Smooth muscle cell (in vitro differentiated cells): ENCODE measurements at regions not wholly inside any gene's neighbourhood (a gene's known extent, or its start where the extent isn't known, plus 50 kb on each side); places are given as distances from the start of the nearest gene placed in this dataset.

Source experiments
- DNase-seq: peaks from one replicate; lab custom pipeline; 2025; ENCODE audit not compliant: unreplicated experiment; lab: John Stamatoyannopoulos, UW
- H2AFZ ChIP-seq: fragments of 200-600 bp; sonication (generic); 2 replicates; pipeline ENCODE4 v1.6.0; 2016; ENCODE audit warnings: antibody characterized with exemption, low read depth, mild to moderate bottlenecking
- H3F3A ChIP-seq: fragments of 200-600 bp; sonication (generic); 2 replicates; pipeline ENCODE4 v1.6.0; 2017; ENCODE audit warnings: antibody characterized with exemption, low read depth
- H3K27ac ChIP-seq: fragments of 200-600 bp; sonication (generic); 2 replicates; pipeline ENCODE4 v1.5.1; 2016; ENCODE audit warnings: low read depth, mild to moderate bottlenecking
- H3K27me3 ChIP-seq: fragments of 200-600 bp; sonication (generic); 2 replicates; pipeline ENCODE4 v1.6.1; 2016; ENCODE audit warnings: low read depth, mild to moderate bottlenecking
- H3K36me3 ChIP-seq: fragments of 200-600 bp; sonication (generic); 2 replicates; pipeline ENCODE4 v1.5.1; 2016; ENCODE audit warnings: low read depth
- H3K4me1 ChIP-seq: fragments of 200-600 bp; sonication (generic); 2 replicates; pipeline ENCODE4 v1.5.1; 2016; ENCODE audit warnings: low read depth
- H3K4me2 ChIP-seq: fragments of 200-600 bp; sonication (generic); 2 replicates; pipeline ENCODE4 v1.6.0; 2016; ENCODE audit warnings: mild to moderate bottlenecking
- H3K4me3 ChIP-seq: fragments of 200-600 bp; sonication (generic); 2 replicates; pipeline ENCODE4 v1.5.1; 2016; ENCODE audit warnings: mild to moderate bottlenecking
- H3K79me2 ChIP-seq: fragments of 200-600 bp; sonication (generic); 2 replicates; pipeline ENCODE4 v1.6.0; 2016; ENCODE audit warnings: low read depth, mild to moderate bottlenecking
- H3K9ac ChIP-seq: fragments of 200-600 bp; sonication (generic); 2 replicates; pipeline ENCODE4 v1.6.0; 2016; ENCODE audit warnings: low read depth
- H3K9me3 ChIP-seq: fragments of 200-600 bp; sonication (generic); replicated peaks from 2 replicates; pipeline ENCODE4 v1.5.1; 2016; ENCODE audit warnings: low read depth
- H4K20me1 ChIP-seq: fragments of 200-600 bp; sonication (generic); 2 replicates; pipeline ENCODE4 v1.6.0; 2016; ENCODE audit warnings: low read depth
- WGBS: methylation state at CpG from one replicate; pipeline ENCODE4 v1.1.7; 2016; ENCODE audit warnings: low lambda C conversion rate; 5-methylcytosine and 5-hydroxymethylcytosine counted together
- TF ChIP-seq, protein P1 (sequence below): fragments of 200-600 bp; sonication (generic); IDR thresholded peaks from 2 replicates; pipeline ENCODE4 v1.5.1; 2017; ENCODE audit warnings: borderline replicate concordance, mild to moderate bottlenecking, antibody characterized with exemption; ENCODE audit not compliant: insufficient read depth, poor library complexity, severe bottlenecking

- no peak overlapping the region for H3K4me3 ChIP-seq
- no peaks in the 10 kb centered on the region for H3K79me2 ChIP-seq
- no peak overlapping the region for H3K4me2 ChIP-seq
- 93% methylated on average over 4 of the region's 4 CpGs for WGBS
- no peaks in the 10 kb centered on the region for H3K27me3 ChIP-seq
- TF ChIP-seq, protein P1, sequence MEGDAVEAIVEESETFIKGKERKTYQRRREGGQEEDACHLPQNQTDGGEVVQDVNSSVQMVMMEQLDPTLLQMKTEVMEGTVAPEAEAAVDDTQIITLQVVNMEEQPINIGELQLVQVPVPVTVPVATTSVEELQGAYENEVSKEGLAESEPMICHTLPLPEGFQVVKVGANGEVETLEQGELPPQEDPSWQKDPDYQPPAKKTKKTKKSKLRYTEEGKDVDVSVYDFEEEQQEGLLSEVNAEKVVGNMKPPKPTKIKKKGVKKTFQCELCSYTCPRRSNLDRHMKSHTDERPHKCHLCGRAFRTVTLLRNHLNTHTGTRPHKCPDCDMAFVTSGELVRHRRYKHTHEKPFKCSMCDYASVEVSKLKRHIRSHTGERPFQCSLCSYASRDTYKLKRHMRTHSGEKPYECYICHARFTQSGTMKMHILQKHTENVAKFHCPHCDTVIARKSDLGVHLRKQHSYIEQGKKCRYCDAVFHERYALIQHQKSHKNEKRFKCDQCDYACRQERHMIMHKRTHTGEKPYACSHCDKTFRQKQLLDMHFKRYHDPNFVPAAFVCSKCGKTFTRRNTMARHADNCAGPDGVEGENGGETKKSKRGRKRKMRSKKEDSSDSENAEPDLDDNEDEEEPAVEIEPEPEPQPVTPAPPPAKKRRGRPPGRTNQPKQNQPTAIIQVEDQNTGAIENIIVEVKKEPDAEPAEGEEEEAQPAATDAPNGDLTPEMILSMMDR: no peak
- no peaks in the 10 kb centered on the region for H3K9me3 ChIP-seq
- no peaks in the 10 kb centered on the region for H3K36me3 ChIP-seq
- no peak for DNase-seq
- no peaks in the 10 kb centered on the region for H4K20me1 ChIP-seq
- H3K27ac ChIP-seq: no peak overlapping the region
- H3K9ac ChIP-seq: no peak overlapping the region
- H3F3A ChIP-seq: no peaks in the 10 kb centered on the region
- H2AFZ ChIP-seq: no peak overlapping the region
- no peaks in the 10 kb centered on the region for H3K4me1 ChIP-seq
Observed at GRCh38 chr1:214715126-214715525, 112.1 kb downstream of the CENPF start.

DNA sequence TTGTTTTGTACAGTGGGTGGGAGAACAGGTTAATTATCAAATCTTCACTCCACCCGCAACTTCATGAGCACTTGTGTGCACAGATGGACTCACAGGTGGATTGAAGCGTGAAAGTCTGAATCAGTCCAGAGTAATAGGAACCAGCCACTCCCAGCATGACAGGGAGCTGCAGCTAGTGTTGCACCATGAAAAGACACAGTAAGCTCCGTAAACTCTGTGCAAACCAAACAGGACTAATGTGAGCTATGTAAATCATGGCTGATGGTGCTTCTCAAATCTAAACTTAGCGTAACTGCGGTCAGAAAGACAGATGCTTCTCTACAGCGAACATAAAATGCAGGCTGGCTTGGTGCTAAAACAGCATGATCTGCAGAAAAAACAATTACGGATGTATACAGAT lies 114.4 kb downstream of the CENPF start:
- no peaks in the 10 kb centered on the region for H4K20me1 ChIP-seq
- 93% methylated on average over 7 of the region's 7 CpGs for WGBS
- no peak overlapping the region for H3K27ac ChIP-seq
- H2AFZ ChIP-seq: no peak overlapping the region
- no peaks in the 10 kb centered on the region for H3K9me3 ChIP-seq
- DNase-seq: no peak
- no peaks in the 10 kb centered on the region for H3K27me3 ChIP-seq
- no peaks in the 10 kb centered on the region for H3K79me2 ChIP-seq
- no peak overlapping the region for H3K9ac ChIP-seq
- TF ChIP-seq, protein P1: no peak
- H3K4me1 ChIP-seq: no peaks in the 10 kb centered on the region
- H3K36me3 ChIP-seq: no peaks in the 10 kb centered on the region
- no peak overlapping the region for H3K4me3 ChIP-seq
- H3K4me2 ChIP-seq: no peak overlapping the region
- H3F3A ChIP-seq: no peaks in the 10 kb centered on the region

GRCh38 chr1:214718724-214719123 lies 115.7 kb downstream of the CENPF start:
- no peaks in the 10 kb centered on the region for H3K4me1 ChIP-seq
- H2AFZ ChIP-seq: no peak overlapping the region
- no peak overlapping the region for H3K27ac ChIP-seq
- H3K27me3 ChIP-seq: no peaks in the 10 kb centered on the region
- no peaks in the 10 kb centered on the region for H3K36me3 ChIP-seq
- no peak for DNase-seq
- no peaks in the 10 kb centered on the region for H3F3A ChIP-seq
- H3K4me3 ChIP-seq: no peak overlapping the region
- no peaks in the 10 kb centered on the region for H3K79me2 ChIP-seq
- H3K9me3 ChIP-seq: no peaks in the 10 kb centered on the region
- H3K9ac ChIP-seq: no peak overlapping the region
- TF ChIP-seq, protein P1: no peak
- H4K20me1 ChIP-seq: no peaks in the 10 kb centered on the region
- no peak overlapping the region for H3K4me2 ChIP-seq

GRCh38 chr1:214719207-214719606 lies 116.2 kb downstream of the CENPF start:
- Histone ChIP-seq H3K4me2 (no peak overlapping the region), H3K4me3 (no peak overlapping the region), H3K9me3 (no peaks in the 10 kb centered on the region), H3F3A (no peaks in the 10 kb centered on the region), H3K27ac (no peak overlapping the region), H3K27me3 (no peaks in the 10 kb centered on the region), H3K9ac (no peak overlapping the region), H3K36me3 (no peaks in the 10 kb centered on the region), H4K20me1 (no peaks in the 10 kb centered on the region), H3K79me2 (no peaks in the 10 kb centered on the region), H3K4me1 (no peaks in the 10 kb centered on the region), H2AFZ (no peak overlapping the region)
- 71% methylated on average over 4 of the region's 4 CpGs for WGBS
- TF ChIP-seq, protein P1: no peak
- DNase-seq: no peak
